Right lobe of liver (tissue), 4 donors: ENCODE measurements at regions not wholly inside any gene's neighbourhood (a gene's known extent, or its start where the extent isn't known, plus 50 kb on each side); places are given as distances from the start of the nearest gene placed in this dataset.

Experiments
- POLR2A ChIP-seq: fragments of 450-650 bp; IDR thresholded peaks from one replicate; pipeline ENCODE4 v1.6.1; 2017; ENCODE audit warnings: antibody characterized with exemption, mild to moderate bottlenecking
- TF ChIP-seq, protein P1 (sequence below), 4 donors: fragments of 200-600 bp in 3 of 4; fragments of 450-650 bp in 1 of 4; IDR thresholded peaks; one replicate each; pipeline versions ENCODE4 v1.5.1 to v1.8.0; 2016 to 2022; ENCODE audit warnings: antibody characterized with exemption in 4 of 4, mild to moderate bottlenecking in 2 of 4
- donor health status: DM: no; HTN: no; CAD: no.
- donor health status: DM: no; HTN: no; CAD: no.
- donor health status: DM: no; HTN: yes; CAD: no.

DNA sequence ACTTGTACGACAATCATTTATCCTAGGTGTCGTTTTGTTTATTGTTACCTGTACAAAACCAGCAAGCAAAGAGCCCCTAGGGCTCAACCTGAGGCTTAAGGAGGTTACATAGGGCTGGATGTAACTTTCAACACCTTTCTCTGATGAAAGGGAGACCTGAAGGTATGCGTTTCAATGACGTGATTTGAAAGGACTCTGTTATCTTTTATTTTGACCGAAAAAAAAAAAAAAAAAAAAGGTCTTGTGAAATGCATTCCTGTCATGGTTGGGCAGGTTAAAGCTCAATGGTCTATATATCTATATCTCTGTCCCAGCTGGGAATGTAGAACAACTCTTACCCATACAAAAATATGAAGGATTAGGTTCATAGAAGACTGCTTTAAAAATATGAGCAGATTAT is 78.7 kb upstream of the SASH1 start:
- no peak for TF ChIP-seq POLR2A
- TF ChIP-seq, protein P1, sequence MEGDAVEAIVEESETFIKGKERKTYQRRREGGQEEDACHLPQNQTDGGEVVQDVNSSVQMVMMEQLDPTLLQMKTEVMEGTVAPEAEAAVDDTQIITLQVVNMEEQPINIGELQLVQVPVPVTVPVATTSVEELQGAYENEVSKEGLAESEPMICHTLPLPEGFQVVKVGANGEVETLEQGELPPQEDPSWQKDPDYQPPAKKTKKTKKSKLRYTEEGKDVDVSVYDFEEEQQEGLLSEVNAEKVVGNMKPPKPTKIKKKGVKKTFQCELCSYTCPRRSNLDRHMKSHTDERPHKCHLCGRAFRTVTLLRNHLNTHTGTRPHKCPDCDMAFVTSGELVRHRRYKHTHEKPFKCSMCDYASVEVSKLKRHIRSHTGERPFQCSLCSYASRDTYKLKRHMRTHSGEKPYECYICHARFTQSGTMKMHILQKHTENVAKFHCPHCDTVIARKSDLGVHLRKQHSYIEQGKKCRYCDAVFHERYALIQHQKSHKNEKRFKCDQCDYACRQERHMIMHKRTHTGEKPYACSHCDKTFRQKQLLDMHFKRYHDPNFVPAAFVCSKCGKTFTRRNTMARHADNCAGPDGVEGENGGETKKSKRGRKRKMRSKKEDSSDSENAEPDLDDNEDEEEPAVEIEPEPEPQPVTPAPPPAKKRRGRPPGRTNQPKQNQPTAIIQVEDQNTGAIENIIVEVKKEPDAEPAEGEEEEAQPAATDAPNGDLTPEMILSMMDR (IDR thresholded peaks at IDR 0.05), result no peak
